LoVo (cell line): ENCODE measurements at regions not wholly inside any gene's neighbourhood (a gene's known extent, or its start where the extent isn't known, plus 50 kb on each side); places are given as distances from the start of the nearest gene placed in this dataset.

Source experiments
- DNase-seq: peaks from one replicate; pipeline ENCODE4 v3.0.0-alpha.2; 2016; ENCODE audit warnings: low spot score

DNA sequence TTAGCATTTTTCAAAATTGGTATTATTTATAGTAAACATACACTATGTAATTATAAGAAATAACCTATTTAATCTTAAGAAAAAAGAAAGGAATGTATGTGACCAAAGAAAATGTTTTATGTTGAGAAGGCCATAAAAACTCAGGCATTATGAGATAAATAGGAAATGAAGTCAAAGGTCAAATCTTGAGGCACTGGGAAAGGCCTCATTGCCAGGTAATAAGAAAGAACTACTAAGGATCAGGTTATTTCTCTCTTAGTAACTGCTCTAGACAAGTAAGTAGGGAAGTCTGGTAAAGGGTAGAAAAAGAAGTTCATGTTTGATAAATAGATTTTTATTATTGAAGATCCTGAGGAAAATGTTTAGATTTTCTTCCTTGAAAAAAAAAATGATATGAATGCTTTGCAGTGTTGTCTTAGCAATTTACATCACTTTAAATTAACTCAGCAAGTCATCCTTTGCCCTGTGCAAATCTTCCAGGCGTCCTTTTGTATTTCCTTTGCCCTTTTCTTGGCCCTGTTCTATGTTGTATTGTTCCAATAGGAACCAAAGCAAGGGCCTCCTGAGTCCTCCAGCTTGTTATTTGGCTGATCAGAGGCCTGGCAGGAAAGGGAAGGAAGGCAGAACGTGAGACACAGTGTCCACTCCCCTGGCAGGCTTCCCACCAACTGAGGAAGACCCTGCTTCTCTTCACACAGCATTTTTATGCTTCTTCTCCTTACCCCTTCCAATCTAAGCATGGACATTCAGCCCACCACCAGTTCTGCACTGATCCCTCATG, 260.4 kb upstream of the MIR17HG start:
- no peak for DNase-seq

DNA sequence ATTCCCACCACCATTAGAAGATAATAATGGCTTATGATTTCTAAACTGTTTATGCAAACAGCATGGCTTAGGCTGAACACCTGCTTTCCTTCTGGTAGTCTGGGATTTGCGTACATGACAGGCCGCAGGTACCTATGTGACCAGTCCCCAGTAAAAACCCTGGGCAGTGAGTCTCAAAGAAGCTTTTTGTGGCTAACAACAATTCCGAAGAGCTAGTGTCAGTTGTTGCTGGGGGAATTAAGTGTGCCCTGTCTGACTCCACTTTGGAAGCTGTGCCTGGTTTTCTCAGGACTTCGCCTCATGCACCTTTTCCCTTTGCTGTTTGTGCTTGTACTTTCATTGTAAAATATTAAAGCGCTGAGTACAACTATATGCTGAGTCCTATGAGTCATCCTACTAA, 250.2 kb upstream of the MIR17HG start:
- no peak for DNase-seq

DNA sequence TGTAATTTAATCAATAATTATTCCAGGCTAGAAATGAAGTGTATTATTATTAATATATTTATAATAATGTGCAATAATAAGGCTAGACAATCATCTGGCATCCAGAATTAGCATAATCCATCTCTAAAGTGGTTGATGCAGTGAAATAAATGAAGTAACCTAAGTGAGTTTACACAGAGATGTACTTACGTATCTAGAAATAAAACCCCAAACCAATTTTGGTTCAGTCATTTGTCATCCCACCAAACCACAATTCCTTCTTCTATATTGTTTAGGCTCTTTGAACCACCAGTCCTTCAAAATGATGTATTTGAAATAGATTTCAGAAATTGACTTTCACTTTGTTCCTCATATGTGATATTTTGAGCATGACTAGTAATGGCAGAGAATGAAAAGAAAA, 247.6 kb upstream of the MIR17HG start:
- DNase-seq: no peak

DNA sequence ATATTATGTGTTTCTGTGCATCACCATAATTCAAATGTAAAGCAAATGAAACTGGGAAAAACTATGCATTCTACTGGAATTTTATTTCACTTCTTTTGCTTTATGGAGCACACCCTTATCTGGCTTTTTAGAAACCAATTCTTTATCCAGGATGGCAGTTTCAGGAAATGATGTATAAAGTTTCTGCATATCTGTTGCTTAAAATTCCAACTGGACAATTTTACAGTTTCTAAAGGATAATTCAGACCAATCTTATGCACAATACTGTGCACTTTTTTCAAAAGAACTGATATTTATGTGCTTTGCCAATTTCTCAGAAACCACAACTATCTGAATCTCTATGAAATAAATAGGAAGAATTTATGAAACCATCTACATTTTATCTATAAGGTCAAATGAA, 246.5 kb upstream of the MIR17HG start:
- no peak for DNase-seq

DNA sequence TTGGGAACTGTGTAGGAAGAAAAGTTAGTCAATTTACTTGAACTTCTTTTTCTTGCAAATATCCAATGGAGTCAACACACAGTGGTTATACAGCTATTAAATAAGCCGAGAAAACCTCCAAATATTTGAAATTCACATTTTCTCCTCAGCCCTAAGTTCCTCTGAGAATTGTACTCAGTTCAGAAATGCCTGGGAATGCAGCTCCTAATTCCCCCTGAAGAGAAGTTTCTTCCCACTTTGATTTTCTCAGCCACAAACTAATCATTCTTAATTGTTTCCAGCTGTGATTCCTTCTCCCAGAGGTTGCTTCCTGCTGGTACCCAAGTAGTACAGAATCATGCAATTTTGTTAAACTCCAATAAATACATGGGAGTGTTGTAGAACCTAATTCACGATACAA, 246.1 kb upstream of the MIR17HG start:
- DNase-seq: no peak

DNA sequence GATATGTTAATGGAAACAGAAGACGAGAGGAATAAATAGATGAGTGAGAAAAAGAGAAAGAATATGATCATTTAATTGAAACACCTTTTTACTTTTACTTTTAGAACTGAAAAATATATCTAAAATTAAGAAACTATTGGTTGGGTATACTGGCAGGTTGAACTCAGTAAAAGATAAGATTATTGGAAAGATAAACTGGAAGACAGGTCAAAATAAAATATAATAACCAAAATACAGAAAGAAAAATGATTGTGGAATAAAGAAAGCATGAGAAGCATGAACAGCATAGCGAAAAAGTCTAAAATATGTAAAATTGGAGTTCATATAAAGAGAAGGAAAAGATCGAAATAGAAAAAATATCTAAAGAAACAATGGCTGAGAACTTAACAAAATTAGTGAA, 242.2 kb upstream of the MIR17HG start:
- DNase-seq: no peak

DNA sequence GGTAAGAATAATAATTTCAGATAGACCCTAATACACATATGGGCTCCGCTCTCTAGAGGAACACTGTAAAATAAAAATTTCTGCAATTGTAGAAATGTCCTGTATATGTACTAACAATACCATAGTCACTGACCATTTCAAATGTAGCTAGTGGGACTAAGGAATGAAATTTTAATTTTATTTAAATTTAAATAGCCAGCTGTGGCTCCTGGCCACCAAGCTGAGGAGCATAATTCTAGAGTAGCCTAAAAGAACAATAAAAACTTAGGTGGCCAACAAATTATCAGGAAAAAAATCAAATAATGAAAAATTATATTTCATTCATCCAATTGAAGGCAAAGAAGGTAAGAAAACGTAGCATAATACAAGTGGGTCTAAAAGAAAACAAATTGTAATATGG, 240.9 kb upstream of the MIR17HG start:
- DNase-seq: no peak

DNA sequence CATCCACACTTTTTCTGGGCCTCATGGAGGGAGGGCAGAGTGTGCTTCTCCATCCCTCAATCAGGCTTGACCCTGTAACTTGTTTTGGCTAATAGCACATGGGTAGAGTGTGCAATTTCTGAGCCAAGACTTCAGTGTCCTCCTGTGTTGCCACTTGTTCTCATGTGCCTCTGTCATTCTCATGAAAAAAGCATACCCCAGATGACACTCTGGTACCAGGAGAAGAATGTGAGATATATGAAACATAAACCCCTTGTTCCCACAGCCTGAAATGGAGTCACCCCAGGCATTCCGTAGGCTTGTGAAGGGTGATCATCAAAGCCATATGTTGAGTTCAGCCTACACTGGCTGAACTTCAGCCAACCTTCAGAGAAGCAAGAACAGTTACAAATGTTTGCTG, 239.2 kb upstream of the MIR17HG start:
- DNase-seq: no peak

DNA sequence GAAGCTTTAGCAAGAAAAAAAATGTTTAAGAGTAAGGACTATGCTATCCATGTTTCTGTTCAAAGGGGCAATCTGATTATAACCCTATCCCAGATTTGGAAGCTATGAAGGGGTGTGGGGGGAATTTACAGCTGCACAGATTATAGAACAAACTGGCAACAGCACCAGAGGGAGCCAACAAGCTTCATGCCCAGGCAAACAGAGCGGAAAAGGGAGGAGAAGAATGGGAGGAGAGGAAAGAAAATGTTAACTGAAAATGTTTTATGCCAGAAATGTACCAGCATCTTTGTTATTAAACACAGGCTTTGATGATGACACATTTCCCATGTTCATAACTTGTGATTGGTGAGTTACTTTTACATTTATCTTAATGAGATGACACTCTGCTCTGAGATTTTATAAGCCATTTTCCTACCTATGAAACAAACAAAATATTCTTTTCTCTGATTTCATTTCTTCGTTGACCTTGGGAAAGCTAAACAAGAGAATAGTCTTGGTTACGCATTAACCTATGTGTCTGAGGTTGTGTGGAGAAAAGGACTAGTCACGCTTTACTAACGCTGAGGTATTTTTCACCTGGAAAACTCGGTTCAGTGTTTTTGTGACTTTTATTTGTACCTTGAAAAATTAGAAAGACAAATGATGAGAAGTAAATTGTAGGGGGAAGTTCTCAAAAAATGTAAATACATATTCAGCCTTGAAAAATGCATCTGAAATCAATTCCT, 235.8 kb upstream of the MIR17HG start:
- no peak for DNase-seq

DNA sequence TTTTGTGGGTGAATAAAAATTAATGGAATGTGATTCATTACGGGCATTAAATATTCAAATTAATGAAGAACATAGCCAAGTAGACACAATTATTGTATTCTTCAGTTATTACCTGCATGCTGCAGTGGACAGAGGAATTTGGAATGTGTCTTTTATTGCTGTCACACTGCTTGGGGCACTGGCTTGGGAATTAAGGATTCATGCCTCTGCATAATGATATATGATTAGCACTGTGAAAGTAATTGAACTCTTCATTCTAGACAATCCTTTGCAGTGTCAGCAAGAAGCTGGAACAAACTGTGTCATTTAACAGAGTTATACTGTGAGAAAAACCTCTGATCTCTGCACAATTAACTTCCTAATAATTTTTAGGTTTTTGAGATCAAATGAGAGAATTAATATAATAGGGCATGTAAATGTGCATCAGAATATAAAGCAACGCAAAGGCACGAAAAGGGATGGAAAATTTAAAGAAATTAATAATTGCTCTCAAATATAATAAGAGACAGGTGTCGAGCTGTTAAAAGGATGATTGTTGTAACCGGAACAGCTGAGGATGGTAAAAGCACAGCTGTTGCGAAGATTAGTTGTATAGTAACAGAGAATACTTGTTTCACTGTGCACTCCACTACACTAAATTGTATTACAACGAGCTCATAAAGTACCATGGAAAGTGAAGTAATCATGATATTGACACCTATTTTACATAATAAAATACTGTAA, 235.1 kb upstream of the MIR17HG start:
- DNase-seq: no peak

DNA sequence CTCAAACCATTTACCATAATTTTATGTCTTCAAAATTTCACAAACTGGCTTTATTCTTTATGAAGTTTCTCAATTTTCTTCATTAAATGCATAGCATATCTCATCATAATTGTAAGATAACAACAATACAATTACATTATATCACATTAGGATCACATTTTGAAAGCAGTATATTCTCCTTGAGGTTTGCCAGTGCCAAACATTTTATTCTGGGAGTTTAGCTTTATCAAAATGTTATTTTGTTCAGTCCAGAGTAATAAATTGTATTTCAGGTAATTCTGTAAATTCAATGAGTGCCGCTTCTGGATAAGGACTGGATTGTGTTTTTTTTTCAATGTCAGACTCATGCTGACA, 234.6 kb upstream of the MIR17HG start:
- DNase-seq: no peak

DNA sequence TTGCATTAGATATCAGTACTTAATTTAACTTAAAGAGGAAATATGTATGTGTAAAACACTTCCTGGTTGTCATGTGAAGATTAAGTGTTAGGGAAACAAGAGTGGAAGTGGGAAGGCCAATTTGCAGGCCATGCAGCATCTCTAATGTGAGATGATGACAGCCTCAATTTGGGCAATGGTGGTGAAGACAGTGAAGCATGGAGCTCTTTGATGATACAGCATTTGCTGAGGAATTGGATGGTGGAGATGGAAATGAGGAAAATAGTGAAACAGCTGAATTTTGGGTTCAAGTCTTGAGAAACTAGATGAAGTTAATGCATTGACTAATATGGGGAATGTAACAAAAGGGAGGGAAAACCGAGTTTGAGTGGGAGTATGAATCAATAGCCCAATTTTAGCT, 231.7 kb upstream of the MIR17HG start:
- DNase-seq: no peak

DNA sequence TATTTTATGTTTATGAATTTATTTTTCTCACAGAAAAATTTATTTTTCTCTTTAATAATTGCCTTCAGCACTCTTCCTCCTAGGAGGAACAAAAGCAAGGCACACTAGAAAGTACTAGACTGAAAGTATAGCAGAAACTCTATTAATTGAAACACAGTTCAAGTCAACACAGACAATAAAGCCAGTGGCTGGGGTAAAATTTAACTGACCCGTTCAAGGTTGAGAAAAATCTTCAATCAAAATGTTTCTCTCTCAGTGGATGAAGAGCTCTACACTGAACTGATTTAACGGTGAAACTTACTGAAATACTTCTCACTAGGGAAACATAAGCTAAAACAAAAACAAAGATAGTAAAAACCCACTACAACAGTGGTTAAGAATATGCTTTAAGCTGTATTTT, 230.1 kb upstream of the MIR17HG start:
- no peak for DNase-seq

DNA sequence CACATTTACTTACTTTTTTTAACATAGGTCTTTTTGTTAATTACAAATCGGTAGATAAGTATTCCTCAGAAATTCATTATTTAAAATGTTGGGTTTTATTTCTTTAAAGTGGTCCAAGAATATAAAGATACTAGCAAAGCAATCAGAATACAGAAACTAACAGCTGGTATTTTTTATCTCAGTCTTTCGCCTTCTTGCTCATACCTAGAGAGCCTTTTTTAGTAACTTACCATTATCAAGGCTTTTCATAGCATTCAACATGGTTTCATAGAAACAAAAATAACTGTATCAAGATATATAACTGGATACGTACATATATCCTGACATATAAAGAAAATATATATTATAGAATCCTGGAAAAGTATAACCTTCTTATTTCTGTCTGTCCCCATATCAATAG, 227.8 kb upstream of the MIR17HG start:
- no peak for DNase-seq

DNA sequence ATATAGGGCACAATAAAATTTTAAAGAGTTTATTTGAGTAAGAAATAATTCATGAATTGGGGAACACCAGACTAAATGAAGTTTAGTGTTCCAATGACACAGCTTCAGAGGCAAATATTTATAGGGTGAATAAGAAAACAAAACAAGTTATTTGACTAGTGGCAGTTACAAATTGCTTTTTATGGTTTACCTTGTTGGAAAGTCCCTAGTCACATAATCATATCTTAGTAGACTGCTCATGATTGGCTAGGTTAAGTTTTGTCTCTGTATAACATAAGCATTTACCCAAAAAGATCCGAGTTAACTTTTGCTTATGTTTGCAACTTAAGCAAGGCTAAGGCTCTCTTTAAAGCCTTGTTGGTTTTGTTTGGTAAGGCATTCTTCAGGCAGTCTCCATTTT, 224.7 kb upstream of the MIR17HG start:
- DNase-seq: no peak

DNA sequence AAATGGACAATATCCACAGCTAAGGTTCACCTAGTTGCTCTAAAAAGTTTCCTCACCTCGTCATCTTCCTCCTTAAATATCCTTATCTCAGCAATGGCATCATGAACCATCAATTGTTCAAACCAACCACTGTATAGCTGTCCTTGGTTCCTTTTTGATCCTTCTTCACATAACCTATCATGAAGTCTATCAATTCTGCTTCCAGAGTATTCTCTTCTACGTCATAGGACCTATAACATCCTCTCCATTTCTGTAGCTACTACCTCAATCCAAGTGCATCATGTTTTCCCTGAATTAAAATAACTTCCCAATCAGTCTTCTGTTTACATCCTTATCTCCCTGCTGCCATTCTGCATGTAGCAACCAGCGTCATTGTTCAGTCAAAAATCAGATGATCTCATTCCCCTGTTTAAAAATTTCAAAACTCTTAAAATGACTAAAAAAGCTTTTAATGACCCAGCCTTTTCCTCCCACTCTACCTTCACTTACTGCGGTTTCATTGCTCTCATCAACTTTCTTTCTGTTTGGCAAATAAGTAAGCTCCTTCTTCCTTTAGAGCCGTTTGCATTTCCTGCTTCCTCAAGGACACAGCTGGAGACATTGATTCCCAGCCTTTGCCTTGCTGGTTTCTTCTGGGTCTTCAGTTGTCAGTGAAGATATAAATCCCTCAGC, 223.9 kb upstream of the MIR17HG start:
- no peak for DNase-seq

DNA sequence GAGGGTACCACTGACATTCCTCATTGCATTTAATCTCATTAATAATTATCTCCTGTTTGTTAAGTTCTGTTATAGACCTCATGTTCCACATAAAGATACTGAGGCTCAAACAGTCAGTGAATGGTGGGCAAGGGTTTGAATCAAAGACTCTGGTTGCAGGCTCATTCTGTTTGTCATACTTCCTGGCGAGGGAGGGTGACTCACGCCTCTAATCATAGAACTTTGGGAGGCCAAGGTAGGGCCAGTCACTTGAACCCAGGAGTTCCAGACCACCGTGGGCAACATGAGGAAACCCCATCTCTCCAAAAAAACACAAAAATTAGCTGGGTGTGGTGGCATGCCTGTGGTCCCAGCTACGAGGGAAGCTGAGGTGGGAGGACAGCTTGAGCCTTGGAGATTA, 220.7 kb upstream of the MIR17HG start:
- no peak for DNase-seq

DNA sequence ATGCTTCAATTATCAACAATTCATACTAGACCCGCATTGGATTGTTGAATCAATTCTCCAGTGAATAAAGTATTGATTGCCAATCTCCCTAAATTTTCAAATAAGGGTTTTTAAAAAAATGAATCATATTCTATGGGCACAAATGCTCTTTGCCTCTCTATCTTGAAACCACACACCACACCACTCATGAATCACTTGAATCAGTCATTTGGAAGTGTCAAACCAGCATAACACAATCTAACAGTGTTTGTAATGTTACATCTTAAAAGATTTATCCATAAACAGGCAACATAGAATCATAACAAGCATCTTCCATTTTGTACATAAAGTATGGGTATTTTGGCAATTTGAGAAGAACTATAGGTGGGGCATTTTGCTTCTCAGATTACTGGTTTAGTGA, 219.5 kb upstream of the MIR17HG start:
- no peak for DNase-seq

DNA sequence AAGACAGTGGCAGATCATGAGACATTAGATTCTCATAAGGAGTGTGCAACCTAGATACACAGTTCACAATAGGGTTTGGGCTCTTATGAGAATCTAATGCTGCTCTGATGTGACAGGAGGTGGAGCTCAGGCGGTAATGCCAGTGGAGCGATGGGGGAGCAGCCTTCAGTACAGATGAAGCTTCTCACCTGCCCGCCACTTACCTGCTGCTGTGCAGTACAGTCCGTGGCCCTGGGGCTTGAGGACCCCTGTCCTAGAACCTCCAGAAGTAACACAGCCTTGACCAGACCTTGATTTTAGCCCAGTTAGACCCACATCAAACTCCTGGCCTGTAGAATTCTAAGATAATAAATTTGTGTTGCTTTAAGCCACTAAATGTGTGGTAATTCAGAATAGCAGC, 215.1 kb upstream of the MIR17HG start:
- no peak for DNase-seq

DNA sequence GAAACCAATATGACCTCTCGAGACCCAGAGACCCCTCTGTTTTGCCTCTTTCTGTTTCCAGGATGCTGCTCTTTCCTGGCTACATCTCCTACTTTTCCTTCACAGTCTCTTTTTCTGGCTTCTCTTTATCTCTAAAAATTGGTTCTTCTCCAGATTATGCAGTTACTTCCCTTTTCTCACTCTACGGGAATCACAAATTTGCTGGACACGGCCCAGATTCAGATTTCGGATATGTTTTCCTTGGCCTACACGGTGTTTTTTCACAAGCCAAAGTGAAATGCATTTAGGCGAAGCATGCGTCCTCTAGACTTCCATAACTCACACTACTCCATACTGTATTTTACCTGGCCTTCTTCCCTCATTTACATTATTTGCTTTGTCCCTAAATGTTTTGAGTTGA, 214.7 kb upstream of the MIR17HG start:
- DNase-seq: no peak

DNA sequence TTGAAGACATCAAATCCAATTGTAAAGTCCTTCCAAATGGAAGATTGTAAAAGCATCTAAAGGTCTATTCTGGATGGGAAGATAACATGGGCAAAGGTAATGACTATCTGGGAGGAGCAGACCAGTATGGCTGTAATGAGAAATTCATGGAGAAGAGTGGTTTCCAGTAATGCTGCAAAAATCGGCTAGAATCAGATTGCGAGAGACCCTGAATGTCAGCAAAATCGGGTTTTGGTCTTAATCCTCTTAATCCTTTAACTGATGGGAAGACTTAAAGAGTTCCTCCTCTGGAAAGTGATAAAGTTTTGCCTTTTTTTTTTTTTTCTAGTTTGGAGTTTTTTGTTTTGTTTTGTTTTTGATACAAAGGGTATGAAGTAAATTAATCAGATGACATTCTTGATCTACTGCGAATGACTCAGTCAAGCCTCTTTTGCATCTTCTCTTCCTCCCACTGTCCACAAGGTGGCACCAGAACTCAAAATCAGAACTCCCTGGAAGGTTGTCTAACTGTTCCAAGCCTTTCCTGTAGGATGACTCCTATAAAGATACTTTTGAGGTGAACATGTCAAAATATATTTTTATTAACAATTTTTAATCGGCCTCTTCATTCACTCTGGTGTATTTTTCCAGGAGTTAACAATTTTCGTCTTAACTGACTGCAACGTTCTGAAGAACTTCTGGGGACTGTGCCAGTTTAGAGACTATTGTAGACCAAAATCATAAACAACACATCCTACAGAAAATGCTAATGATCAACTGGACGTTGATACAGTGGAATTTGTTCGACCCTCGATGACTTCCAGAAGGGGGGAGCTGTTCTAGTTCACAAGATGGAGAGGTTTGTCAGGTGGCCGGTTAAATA, 213.3 kb upstream of the MIR17HG start:
- DNase-seq: peak; percentile 68

DNA sequence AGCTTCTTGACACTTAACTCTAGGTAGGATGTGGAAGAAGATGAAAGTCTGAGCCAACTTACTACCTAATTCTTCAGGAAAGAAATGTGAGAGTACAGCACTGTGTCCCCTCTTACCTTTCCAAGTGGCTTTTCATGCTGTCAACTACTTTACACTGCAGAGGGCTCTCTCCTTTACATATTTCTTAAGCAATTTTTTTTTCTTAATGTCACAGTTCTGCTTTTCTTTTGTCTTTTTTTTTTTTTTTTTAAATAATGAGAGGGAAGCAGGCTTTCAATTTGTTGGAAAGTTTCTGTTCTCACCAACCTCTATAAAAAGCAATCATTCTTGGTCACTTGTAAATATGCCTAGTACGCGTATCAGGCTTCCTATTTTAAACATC, 212.7 kb upstream of the MIR17HG start:
- DNase-seq: no peak
